Kidney (tissue), 13 donors: ENCODE measurements at regions not wholly inside any gene's neighbourhood (a gene's known extent, or its start where the extent isn't known, plus 50 kb on each side); places are given as distances from the start of the nearest gene placed in this dataset.

Experiments used
- DNase-seq, 5 donors: peaks; one replicate each; pipeline ENCODE4 v3.0.0-alpha.2; 2013 to 2020
- FAIRE-seq: peaks from 2 replicates; lab custom pipeline; 2012; peaks lifted over from hg19 to GRCh38; lab: Jason Lieb, UNC
- H3K27ac ChIP-seq, 2 donors: one replicate each; pipeline ENCODE4 v1.7.0; 2013; ENCODE audit warnings: low read depth in 2 of 2, low read length in 2 of 2, inconsistent platforms in 1 of 2
- H3K27me3 ChIP-seq: one replicate; pipeline ENCODE4 v1.7.1; 2013; ENCODE audit warnings: low read length, inconsistent platforms; ENCODE audit not compliant: control insufficient read depth, insufficient read depth
- H3K36me3 ChIP-seq, 3 donors: one replicate each; pipeline versions ENCODE4 v1.7.0 to v1.7.1; 2013; ENCODE audit warnings: low read length in 3 of 3, control low read depth in 1 of 3, inconsistent platforms in 1 of 3; ENCODE audit not compliant: insufficient read depth in 3 of 3, control insufficient read depth in 2 of 3
- H3K4me1 ChIP-seq, 3 donors: one replicate each; pipeline versions ENCODE4 v1.7.0 to v1.7.1; 2013; ENCODE audit warnings: low read length in 3 of 3, inconsistent platforms in 1 of 3, low read depth in 1 of 3; ENCODE audit not compliant: control insufficient read depth in 2 of 3, insufficient read depth in 2 of 3
- H3K4me3 ChIP-seq, 3 donors: one replicate each; pipeline versions ENCODE4 v1.7.0 to v1.8.1; 2013; ENCODE audit warnings: low read length in 3 of 3, control low read depth in 1 of 3, inconsistent platforms in 1 of 3
- H3K9ac ChIP-seq, 3 donors: one replicate each; pipeline versions ENCODE4 v1.7.0 to v1.7.1; 2013; ENCODE audit warnings: low read length in 3 of 3, control low read depth in 1 of 3, inconsistent platforms in 1 of 3
- H3K9me3 ChIP-seq, 3 donors: one replicate each; pipeline versions ENCODE4 v1.7.0 to v1.7.1; 2013; ENCODE audit warnings: low read length in 3 of 3, control low read depth in 1 of 3, inconsistent platforms in 1 of 3; ENCODE audit not compliant: control insufficient read depth in 2 of 3, insufficient read depth in 1 of 3
- CTCF ChIP-seq: IDR thresholded peaks from 3 replicates; pipeline ENCODE4 v1.5.1; 2012; ENCODE audit warnings: mild to moderate bottlenecking, moderate library complexity, borderline replicate concordance; ENCODE audit not compliant: insufficient read depth; ENCODE audit errors: extremely low read depth
- intact Hi-C: fragments of 100-400 bp; cut with DNase I; formaldehyde crosslinking; loops from one replicate; pipeline ENCODE4 v1.11.1; 2022
- donor health status: control.
- donor health status: control.
- donor health status: control.
- donor health status: control.
- donor health status: control.
- donor health status: DM: yes; HTN: yes; CAD: no.
- donor health status: Normal renal cell carcinoma (clear cell type).

- FAIRE-seq = no peak
Measured at GRCh38 chr19:28726533-28727479, 486.1 kb downstream of the UQCRFS1 start.

GRCh38 chr19:28718909-28719308, 494.0 kb downstream of the UQCRFS1 start:
- TF ChIP-seq CTCF = no peak
- no peak overlapping the region for H3K4me3 ChIP-seq
- FAIRE-seq (no peak), DNase-seq (no peak)
- no peak overlapping the region for H3K27ac ChIP-seq
- H3K36me3 ChIP-seq = no peaks in the 10 kb centered on the region
- H3K4me1 ChIP-seq = no peaks in the 10 kb centered on the region
- H3K27me3 ChIP-seq = no peaks in the 10 kb centered on the region
- H3K9ac ChIP-seq = no peak overlapping the region
- H3K9me3 ChIP-seq = no peaks in the 10 kb centered on the region
- intact Hi-C loops = no loop called here

More at GRCh38 chr19:28726533-28727479, 486.1 kb downstream of the UQCRFS1 start:
- Histone ChIP-seq H3K4me1 (no peaks in the 10 kb centered on the region), H3K9ac (no peak overlapping the region), H3K27ac (no peak overlapping the region), H3K36me3 (no peaks in the 10 kb centered on the region), H3K4me3 (no peak overlapping the region), H3K9me3 (no peaks in the 10 kb centered on the region), H3K27me3 (peaks cover 7% of the 10 kb centered on the region)
- no peak for TF ChIP-seq CTCF
- DNase-seq = no peak
- intact Hi-C loops = no loop called here

- intact Hi-C loops = no loop called here
- Histone ChIP-seq H3K36me3 (no peaks in the 10 kb centered on the region), H3K27ac (no peak overlapping the region), H3K9me3 (no peaks in the 10 kb centered on the region), H3K27me3 (no peaks in the 10 kb centered on the region), H3K4me3 (no peak overlapping the region), H3K9ac (no peak overlapping the region), H3K4me1 (no peaks in the 10 kb centered on the region)
- FAIRE-seq (no peak), DNase-seq (no peak)
- no peak for TF ChIP-seq CTCF
Measured at GRCh38 chr19:28715157-28715556, 497.8 kb downstream of the UQCRFS1 start.
